ENCODE measurements at regions not wholly inside any gene's neighbourhood (a gene's known extent, or its start where the extent isn't known, plus 50 kb on each side); places are given as distances from the start of the nearest gene placed in this dataset.

DNA sequence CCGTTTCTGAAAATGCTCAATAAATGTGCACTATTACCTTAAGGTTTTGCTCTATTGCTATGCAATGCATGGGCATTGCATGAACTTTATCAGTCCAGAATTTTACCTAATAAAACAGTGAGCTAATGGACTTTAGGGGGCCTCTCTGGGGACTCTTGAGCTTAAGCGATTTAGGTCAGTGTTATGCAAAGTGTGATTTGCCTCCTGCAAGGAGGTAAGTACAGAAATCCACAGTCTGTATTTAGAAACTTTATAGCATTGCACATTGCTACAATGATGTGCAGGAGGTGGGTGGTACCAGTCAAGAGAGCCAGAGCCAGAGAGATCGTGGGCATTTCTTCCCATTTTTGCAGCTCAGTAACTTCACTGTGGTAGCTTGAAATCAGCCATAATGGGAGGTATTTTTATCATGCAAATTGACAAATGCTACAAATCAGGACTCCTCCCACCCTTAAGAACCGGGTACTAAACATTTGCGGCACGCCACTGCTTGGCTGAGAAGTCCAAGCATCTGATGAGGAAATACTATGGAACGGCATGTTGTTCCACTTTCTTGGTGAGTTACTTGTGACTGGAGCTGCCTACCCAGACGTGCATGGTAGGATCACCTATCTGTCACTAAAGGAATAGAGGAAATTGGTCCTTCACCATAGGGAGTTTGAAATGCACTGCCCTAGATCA, 174.6 kb upstream of the PGRMC2 start:
- H3K27me3 Mint-ChIP-seq (ENCODE audit: low read depth), result no peaks in the 10 kb centered on the region
- no peak overlapping the region for H3K27ac Mint-ChIP-seq (ENCODE audit: unreplicated experiment)
- peaks cover 9% of the 10 kb centered on the region for H3K4me1 Mint-ChIP-seq (ENCODE audit: low read depth)
- H3K36me3 Mint-ChIP-seq (ENCODE audit: low read depth), result no peaks in the 10 kb centered on the region
- no peak for DNase-seq (ENCODE audit: low spot score)
- TF ChIP-seq, protein P1, sequence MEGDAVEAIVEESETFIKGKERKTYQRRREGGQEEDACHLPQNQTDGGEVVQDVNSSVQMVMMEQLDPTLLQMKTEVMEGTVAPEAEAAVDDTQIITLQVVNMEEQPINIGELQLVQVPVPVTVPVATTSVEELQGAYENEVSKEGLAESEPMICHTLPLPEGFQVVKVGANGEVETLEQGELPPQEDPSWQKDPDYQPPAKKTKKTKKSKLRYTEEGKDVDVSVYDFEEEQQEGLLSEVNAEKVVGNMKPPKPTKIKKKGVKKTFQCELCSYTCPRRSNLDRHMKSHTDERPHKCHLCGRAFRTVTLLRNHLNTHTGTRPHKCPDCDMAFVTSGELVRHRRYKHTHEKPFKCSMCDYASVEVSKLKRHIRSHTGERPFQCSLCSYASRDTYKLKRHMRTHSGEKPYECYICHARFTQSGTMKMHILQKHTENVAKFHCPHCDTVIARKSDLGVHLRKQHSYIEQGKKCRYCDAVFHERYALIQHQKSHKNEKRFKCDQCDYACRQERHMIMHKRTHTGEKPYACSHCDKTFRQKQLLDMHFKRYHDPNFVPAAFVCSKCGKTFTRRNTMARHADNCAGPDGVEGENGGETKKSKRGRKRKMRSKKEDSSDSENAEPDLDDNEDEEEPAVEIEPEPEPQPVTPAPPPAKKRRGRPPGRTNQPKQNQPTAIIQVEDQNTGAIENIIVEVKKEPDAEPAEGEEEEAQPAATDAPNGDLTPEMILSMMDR (IDR thresholded peaks at IDR 0.05), result no peak
- no peak overlapping the region for H3K4me3 Mint-ChIP-seq (ENCODE audit: unreplicated experiment)
- no peaks in the 10 kb centered on the region for H3K9me3 Mint-ChIP-seq (ENCODE audit: low read depth)

DNA sequence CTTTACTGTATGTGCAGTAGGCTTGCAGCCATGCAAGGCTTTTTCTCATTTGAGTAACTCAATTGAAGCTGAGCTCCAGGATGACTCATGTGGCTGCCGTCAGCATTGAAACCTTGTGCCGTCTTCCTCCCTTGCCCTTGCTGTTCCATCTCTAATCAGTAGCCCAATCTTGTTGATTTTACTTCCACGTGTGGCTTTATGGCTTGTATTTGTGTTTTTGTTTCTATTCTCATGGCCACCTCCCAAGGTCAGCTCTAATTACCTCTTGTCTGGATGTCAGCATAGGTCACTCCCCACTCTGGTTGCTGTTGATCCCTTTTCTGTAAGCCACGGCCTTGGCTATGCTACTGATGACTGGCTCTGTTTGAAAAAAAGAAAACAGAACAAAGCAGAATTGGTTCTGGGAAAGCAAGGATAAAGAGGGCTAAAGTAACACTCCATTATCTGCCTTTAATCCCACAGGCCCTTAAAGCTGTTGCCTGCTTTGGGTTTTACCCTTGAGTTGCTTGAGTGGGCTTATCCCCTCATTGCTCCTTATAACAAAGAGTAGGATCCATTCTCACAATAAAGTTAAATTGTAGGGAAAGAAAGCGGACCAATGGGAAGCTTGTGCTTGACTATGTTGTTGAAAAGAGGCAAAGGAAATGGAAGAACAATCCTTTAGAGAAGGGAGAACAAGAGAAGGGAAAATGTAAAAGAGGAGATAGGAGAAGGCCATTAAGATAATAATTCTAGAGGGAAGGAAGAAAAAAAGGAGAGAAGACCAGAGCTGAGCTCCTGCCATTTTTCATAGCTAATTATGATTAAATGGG, 173.9 kb upstream of the PGRMC2 start:
- Mint-ChIP-seq H3K4me3 (ENCODE audit: unreplicated experiment) (no peak overlapping the region), H3K9me3 (ENCODE audit: low read depth) (no peaks in the 10 kb centered on the region), H3K27me3 (ENCODE audit: low read depth) (no peaks in the 10 kb centered on the region), H3K36me3 (ENCODE audit: low read depth) (no peaks in the 10 kb centered on the region), H3K4me1 (ENCODE audit: low read depth) (peaks cover 7% of the 10 kb centered on the region), H3K27ac (ENCODE audit: unreplicated experiment) (no peak overlapping the region)
- no peak for DNase-seq (ENCODE audit: low spot score)
- TF ChIP-seq, protein P1 (IDR thresholded peaks at IDR 0.05), result no peak

DNA sequence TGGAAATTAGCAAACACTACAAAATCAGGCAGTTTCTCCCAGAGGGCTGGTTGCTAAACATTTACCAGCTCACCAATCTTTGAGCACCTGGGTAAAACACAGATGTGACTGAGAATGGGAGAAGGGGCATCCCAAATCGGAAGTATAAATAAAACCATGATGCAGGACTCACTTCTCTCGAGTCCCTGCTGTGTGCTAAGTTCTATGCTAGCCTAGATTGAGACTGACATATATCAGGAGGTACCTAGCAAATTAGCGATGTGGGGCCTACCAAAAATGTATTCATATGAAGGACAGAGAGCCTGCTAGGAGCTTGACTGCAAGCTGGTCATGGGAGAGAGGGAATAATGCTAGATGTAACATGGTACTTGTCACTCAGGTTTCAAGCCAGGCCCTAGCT, 171.9 kb upstream of the PGRMC2 start:
- Mint-ChIP-seq H3K4me3 (ENCODE audit: unreplicated experiment) (no peak overlapping the region), H3K27ac (ENCODE audit: unreplicated experiment) (no peak overlapping the region), H3K36me3 (ENCODE audit: low read depth) (no peaks in the 10 kb centered on the region), H3K4me1 (ENCODE audit: low read depth) (peaks cover 18% of the 10 kb centered on the region), H3K9me3 (ENCODE audit: low read depth) (no peaks in the 10 kb centered on the region), H3K27me3 (ENCODE audit: low read depth) (no peaks in the 10 kb centered on the region)
- DNase-seq (ENCODE audit: low spot score), result no peak
- TF ChIP-seq, protein P1 (IDR thresholded peaks at IDR 0.05), result no peak

DNA sequence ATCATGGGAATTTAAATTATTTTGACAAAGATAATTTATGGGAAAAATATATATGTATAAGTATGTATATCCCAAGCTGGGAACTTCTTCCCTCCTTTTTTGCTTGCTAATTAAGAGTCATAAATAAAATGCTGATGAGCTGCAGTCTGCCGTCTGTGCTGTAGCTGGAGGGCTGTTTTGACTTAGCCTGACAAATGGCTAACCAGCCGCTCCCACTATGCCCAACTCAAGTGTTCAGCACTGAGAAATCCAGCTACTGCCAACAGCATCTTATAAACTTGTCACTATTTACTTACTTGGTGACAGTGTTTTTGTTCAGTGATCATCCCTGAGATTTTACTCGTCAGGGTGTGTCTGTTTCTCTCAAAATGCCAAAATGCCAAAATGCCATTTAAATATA, 171.2 kb upstream of the PGRMC2 start:
- no peaks in the 10 kb centered on the region for H3K27me3 Mint-ChIP-seq (ENCODE audit: low read depth)
- H3K4me1 Mint-ChIP-seq (ENCODE audit: low read depth), result peaks cover 26% of the 10 kb centered on the region
- no peak overlapping the region for H3K4me3 Mint-ChIP-seq (ENCODE audit: unreplicated experiment)
- DNase-seq (ENCODE audit: low spot score), result no peak
- H3K27ac Mint-ChIP-seq (ENCODE audit: unreplicated experiment), result no peak overlapping the region
- no peaks in the 10 kb centered on the region for H3K9me3 Mint-ChIP-seq (ENCODE audit: low read depth)
- TF ChIP-seq, protein P1 (IDR thresholded peaks at IDR 0.05), result no peak
- H3K36me3 Mint-ChIP-seq (ENCODE audit: low read depth), result no peaks in the 10 kb centered on the region

DNA sequence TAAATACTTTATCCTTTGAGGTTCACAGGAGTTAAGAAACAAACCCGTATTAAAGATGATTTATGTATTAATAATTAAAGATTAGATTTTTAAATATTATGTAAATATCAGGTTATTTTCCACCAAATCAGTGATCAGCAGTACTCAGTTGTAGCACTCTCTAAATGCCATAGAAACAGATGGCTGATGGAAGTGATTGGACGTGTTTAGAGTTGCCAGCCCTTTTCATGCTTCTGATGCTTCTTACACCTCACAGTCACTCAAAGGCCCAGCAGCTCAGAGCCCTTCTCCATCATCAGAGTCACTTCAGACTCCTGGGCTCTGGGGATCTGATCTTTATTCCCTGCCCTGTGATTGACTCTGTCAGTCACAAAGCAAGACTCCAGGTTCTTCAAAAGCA, 170.1 kb upstream of the PGRMC2 start:
- TF ChIP-seq, protein P1 (IDR thresholded peaks at IDR 0.05), result no peak
- Mint-ChIP-seq H3K27me3 (ENCODE audit: low read depth) (no peaks in the 10 kb centered on the region), H3K4me1 (ENCODE audit: low read depth) (peaks cover 37% of the 10 kb centered on the region), H3K4me3 (ENCODE audit: unreplicated experiment) (no peak overlapping the region), H3K36me3 (ENCODE audit: low read depth) (no peaks in the 10 kb centered on the region), H3K9me3 (ENCODE audit: low read depth) (no peaks in the 10 kb centered on the region), H3K27ac (ENCODE audit: unreplicated experiment) (no peak overlapping the region)
- no peak for DNase-seq (ENCODE audit: low spot score)
